GM23338 (cell line): ENCODE measurements at regions not wholly inside any gene's neighbourhood (a gene's known extent, or its start where the extent isn't known, plus 50 kb on each side); places are given as distances from the start of the nearest gene placed in this dataset.
A peak's percentile ranks its signal among the peaks of the same experiment; 100 is the strongest.

ENCODE experiments used
- ATAC-seq: fragments of 200-7000 bp; cut with Tn5 transposase; 3 replicates; pipeline ENCODE4 v1.9.1; 2020
- DNase-seq: peaks from one replicate; pipeline ENCODE4 v3.0.0-alpha.2; 2015; ENCODE audit warnings: low spot score
- H2AFZ ChIP-seq: fragments of 200-600 bp; sonication (generic); 2 replicates; pipeline ENCODE4 v1.8.0; 2016; ENCODE audit warnings: antibody characterized with exemption, mild to moderate bottlenecking, moderate library complexity
- H3F3A ChIP-seq: fragments of 200-600 bp; sonication (generic); replicated peaks from 2 replicates; pipeline ENCODE4 v1.8.0; 2017; ENCODE audit warnings: antibody characterized with exemption, mixed run types, low read depth
- H3K27ac ChIP-seq: fragments of 200-600 bp; sonication (generic); 2 replicates; pipeline ENCODE4 v1.6.1; 2016; ENCODE audit warnings: low read depth
- H3K27me3 ChIP-seq: fragments of 200-600 bp; sonication (generic); 2 replicates; pipeline ENCODE4 v1.8.0; 2016; ENCODE audit warnings: mild to moderate bottlenecking, mixed run types, moderate library complexity; ENCODE audit not compliant: insufficient read depth
- H3K36me3 ChIP-seq: fragments of 200-600 bp; sonication (generic); 2 replicates; pipeline ENCODE4 v1.8.0; 2016; ENCODE audit warnings: mild to moderate bottlenecking; ENCODE audit not compliant: insufficient read depth
- H3K4me1 ChIP-seq: fragments of 200-600 bp; sonication (generic); 2 replicates; pipeline ENCODE4 v1.8.0; 2016; ENCODE audit warnings: mild to moderate bottlenecking, moderate library complexity; ENCODE audit not compliant: insufficient read depth
- H3K4me2 ChIP-seq: fragments of 200-600 bp; sonication (generic); 2 replicates; pipeline ENCODE4 v1.7.1; 2017; ENCODE audit warnings: mixed run types
- H3K4me3 ChIP-seq: fragments of 200-600 bp; sonication (generic); 2 replicates; pipeline ENCODE4 v1.6.1; 2016; ENCODE audit warnings: mixed run types
- H3K79me2 ChIP-seq: fragments of 200-600 bp; sonication (generic); replicated peaks from 2 replicates; pipeline ENCODE4 v1.8.0; 2017; ENCODE audit warnings: mild to moderate bottlenecking; ENCODE audit not compliant: insufficient read depth
- H3K9me2 ChIP-seq: fragments of 200-600 bp; sonication (generic); 2 replicates; pipeline ENCODE4 v1.8.0; 2017; ENCODE audit not compliant: insufficient read depth
- H4K20me1 ChIP-seq: fragments of 200-600 bp; sonication (generic); replicated peaks from 2 replicates; pipeline ENCODE4 v1.8.0; 2017; ENCODE audit warnings: mild to moderate bottlenecking; ENCODE audit not compliant: insufficient read depth
- H3K27ac Mint-ChIP-seq: 2 replicates; pipeline ENCODE4 v1.8.0; 2020; ENCODE audit warnings: inconsistent platforms, mild to moderate bottlenecking, moderate library complexity, mixed read lengths
- H3K27me3 Mint-ChIP-seq: 3 replicates; pipeline ENCODE4 v1.8.0; 2022; ENCODE audit warnings: low read depth, mild to moderate bottlenecking, moderate library complexity, mixed read lengths, inconsistent platforms; ENCODE audit not compliant: insufficient read depth, poor library complexity
- H3K36me3 Mint-ChIP-seq: 3 replicates; pipeline ENCODE4 v1.8.0; 2021; ENCODE audit warnings: low read depth, mild to moderate bottlenecking, inconsistent platforms, moderate library complexity, mixed read lengths
- H3K4me1 Mint-ChIP-seq: 3 replicates; pipeline ENCODE4 v1.8.0; 2020; ENCODE audit warnings: mild to moderate bottlenecking, inconsistent platforms, mixed read lengths
- H3K4me3 Mint-ChIP-seq: 3 replicates; pipeline ENCODE4 v1.8.0; 2021; ENCODE audit warnings: moderate library complexity, mild to moderate bottlenecking, inconsistent platforms, mixed read lengths
- H3K9me3 Mint-ChIP-seq: 3 replicates; pipeline ENCODE4 v1.8.0; 2020; ENCODE audit warnings: moderate library complexity, mild to moderate bottlenecking, inconsistent platforms, mixed read lengths
- EZH2phosphoT487 ChIP-seq: fragments of 200-600 bp; sonication (generic); IDR thresholded peaks from one replicate; pipeline ENCODE4 v1.8.1; 2018; ENCODE audit warnings: antibody characterized with exemption; ENCODE audit not compliant: unreplicated experiment
- JUNB ChIP-seq: IDR thresholded peaks from one replicate; pipeline ENCODE4 v1.6.1; 2016; ENCODE audit warnings: antibody characterized with exemption; ENCODE audit not compliant: unreplicated experiment
- NANOG ChIP-seq: IDR thresholded peaks from 2 replicates; pipeline ENCODE4 v1.6.1; 2016; ENCODE audit warnings: antibody characterized with exemption, borderline replicate concordance
- ZNF331 ChIP-seq: fragments of 250-450 bp; sonication (Bioruptor Pico); IDR thresholded peaks from 2 replicates; pipeline ENCODE4 v1.5.0; 2020; ENCODE audit warnings: low read depth, mild to moderate bottlenecking, moderate library complexity
- TF ChIP-seq, protein P1 (sequence below): IDR thresholded peaks from 2 replicates; pipeline ENCODE4 v1.6.1; 2016; ENCODE audit warnings: antibody characterized with exemption
- TF ChIP-seq, protein P2 (sequence below): fragments of 250-450 bp; sonication (Bioruptor Pico); IDR thresholded peaks from 2 replicates; pipeline ENCODE4 v1.5.0; 2020; ENCODE audit warnings: mild to moderate bottlenecking, moderate library complexity

DNA sequence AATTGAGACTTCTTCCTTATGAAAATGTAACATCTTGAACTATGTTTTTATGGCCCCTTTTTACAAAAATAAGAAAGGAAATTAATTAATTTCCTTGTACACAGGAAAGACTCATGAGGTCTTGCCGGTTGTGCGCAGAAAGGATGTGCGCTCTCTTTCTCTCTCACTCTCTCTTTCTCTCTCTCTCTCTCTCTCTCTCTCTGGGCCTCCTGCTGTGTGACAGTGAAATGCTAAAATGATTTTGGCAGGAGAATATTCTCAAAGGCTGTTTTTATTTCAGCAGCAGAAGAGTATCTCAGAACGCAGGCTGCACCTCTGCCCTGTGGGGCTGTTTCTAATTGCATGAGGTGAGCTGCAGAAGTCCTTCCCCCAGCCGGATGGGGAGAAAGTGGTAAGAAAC, 349.0 kb downstream of the MID1IP1 start:
- H3K36me3 ChIP-seq, result no peaks in the 10 kb centered on the region
- Mint-ChIP-seq H3K27me3 (no peaks in the 10 kb centered on the region), H3K9me3 (no peaks in the 10 kb centered on the region), H3K4me3 (peak overlapping the region; percentile 49), H3K4me1 (peaks cover 35% of the 10 kb centered on the region), H3K36me3 (no peaks in the 10 kb centered on the region; the same call in 2 of the 3 replicates), H3K27ac (no peak overlapping the region)
- H3K4me2 ChIP-seq, result peak overlapping the region; percentile 61
- H3K27me3 ChIP-seq, result no peaks in the 10 kb centered on the region
- no peaks in the 10 kb centered on the region for H4K20me1 ChIP-seq
- DNase-seq (peak; percentile 4), ATAC-seq (no peak; the same call in 2 of the 3 replicates)
- no peaks in the 10 kb centered on the region for H3K9me2 ChIP-seq
- H3K27ac ChIP-seq, result no peak overlapping the region
- H3F3A ChIP-seq, result no peaks in the 10 kb centered on the region
- H3K4me1 ChIP-seq, result no peaks in the 10 kb centered on the region; the same call in 1 of the 2 replicates
- no peaks in the 10 kb centered on the region for H3K79me2 ChIP-seq
- no peak overlapping the region for H2AFZ ChIP-seq
- TF ChIP-seq NANOG (no peak), EZH2phosphoT487 (no peak), ZNF331 (CRISPR knock-in tag) (no peak), JUNB (no peak)
- TF ChIP-seq, protein P1, sequence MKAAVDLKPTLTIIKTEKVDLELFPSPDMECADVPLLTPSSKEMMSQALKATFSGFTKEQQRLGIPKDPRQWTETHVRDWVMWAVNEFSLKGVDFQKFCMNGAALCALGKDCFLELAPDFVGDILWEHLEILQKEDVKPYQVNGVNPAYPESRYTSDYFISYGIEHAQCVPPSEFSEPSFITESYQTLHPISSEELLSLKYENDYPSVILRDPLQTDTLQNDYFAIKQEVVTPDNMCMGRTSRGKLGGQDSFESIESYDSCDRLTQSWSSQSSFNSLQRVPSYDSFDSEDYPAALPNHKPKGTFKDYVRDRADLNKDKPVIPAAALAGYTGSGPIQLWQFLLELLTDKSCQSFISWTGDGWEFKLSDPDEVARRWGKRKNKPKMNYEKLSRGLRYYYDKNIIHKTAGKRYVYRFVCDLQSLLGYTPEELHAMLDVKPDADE, result no peak
- TF ChIP-seq, protein P2, sequence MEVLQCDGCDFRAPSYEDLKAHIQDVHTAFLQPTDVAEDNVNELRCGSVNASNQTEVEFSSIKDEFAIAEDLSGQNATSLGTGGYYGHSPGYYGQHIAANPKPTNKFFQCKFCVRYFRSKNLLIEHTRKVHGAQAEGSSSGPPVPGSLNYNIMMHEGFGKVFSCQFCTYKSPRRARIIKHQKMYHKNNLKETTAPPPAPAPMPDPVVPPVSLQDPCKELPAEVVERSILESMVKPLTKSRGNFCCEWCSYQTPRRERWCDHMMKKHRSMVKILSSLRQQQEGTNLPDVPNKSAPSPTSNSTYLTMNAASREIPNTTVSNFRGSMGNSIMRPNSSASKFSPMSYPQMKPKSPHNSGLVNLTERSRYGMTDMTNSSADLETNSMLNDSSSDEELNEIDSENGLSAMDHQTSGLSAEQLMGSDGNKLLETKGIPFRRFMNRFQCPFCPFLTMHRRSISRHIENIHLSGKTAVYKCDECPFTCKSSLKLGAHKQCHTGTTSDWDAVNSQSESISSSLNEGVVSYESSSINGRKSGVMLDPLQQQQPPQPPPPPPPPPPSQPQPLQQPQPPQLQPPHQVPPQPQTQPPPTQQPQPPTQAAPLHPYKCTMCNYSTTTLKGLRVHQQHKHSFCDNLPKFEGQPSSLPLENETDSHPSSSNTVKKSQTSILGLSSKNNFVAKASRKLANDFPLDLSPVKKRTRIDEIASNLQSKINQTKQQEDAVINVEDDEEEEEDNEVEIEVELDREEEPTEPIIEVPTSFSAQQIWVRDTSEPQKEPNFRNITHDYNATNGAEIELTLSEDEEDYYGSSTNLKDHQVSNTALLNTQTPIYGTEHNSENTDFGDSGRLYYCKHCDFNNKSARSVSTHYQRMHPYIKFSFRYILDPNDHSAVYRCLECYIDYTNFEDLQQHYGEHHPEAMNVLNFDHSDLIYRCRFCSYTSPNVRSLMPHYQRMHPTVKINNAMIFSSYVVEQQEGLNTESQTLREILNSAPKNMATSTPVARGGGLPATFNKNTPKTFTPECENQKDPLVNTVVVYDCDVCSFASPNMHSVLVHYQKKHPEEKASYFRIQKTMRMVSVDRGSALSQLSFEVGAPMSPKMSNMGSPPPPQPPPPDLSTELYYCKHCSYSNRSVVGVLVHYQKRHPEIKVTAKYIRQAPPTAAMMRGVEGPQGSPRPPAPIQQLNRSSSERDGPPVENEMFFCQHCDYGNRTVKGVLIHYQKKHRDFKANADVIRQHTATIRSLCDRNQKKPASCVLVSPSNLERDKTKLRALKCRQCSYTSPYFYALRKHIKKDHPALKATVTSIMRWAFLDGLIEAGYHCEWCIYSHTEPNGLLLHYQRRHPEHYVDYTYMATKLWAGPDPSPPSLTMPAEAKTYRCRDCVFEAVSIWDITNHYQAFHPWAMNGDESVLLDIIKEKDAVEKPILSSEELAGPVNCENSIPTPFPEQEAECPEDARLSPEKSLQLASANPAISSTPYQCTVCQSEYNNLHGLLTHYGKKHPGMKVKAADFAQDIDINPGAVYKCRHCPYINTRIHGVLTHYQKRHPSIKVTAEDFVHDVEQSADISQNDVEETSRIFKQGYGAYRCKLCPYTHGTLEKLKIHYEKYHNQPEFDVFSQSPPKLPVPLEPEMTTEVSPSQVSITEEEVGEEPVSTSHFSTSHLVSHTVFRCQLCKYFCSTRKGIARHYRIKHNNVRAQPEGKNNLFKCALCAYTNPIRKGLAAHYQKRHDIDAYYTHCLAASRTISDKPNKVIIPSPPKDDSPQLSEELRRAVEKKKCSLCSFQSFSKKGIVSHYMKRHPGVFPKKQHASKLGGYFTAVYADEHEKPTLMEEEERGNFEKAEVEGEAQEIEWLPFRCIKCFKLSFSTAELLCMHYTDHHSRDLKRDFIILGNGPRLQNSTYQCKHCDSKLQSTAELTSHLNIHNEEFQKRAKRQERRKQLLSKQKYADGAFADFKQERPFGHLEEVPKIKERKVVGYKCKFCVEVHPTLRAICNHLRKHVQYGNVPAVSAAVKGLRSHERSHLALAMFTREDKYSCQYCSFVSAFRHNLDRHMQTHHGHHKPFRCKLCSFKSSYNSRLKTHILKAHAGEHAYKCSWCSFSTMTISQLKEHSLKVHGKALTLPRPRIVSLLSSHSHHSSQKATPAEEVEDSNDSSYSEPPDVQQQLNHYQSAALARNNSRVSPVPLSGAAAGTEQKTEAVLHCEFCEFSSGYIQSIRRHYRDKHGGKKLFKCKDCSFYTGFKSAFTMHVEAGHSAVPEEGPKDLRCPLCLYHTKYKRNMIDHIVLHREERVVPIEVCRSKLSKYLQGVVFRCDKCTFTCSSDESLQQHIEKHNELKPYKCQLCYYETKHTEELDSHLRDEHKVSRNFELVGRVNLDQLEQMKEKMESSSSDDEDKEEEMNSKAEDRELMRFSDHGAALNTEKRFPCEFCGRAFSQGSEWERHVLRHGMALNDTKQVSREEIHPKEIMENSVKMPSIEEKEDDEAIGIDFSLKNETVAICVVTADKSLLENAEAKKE (CRISPR knock-in tag), result no peak
- no peak overlapping the region; the same call in 1 of the 2 replicates for H3K4me3 ChIP-seq
